ENCODE measurements at regions not wholly inside any gene's neighbourhood (a gene's known extent, or its start where the extent isn't known, plus 50 kb on each side); places are given as distances from the start of the nearest gene placed in this dataset.
"Not testable (repeated sequence)": the region's sequence is repeated elsewhere in the genome, so short reads cannot be mapped to it uniquely, and the experiment has no call there.

DNA sequence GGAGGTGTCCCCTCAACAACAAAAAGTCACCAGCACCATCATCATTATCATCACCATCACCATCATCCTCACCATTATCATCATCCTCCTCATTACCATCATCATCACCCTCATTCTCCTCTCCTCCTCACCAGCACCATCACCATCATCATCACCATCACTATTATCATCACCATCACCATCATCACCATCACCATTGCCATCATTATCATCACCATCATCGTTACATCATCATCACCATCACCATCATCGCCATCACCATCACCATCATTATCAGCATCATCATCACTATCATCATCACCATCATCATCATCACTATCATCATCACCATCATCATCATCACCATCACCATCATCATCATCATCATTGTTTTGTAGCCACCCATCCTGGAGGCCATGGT is 212.6 kb downstream of the MN1 start:
- DNase-seq = no peak

DNA sequence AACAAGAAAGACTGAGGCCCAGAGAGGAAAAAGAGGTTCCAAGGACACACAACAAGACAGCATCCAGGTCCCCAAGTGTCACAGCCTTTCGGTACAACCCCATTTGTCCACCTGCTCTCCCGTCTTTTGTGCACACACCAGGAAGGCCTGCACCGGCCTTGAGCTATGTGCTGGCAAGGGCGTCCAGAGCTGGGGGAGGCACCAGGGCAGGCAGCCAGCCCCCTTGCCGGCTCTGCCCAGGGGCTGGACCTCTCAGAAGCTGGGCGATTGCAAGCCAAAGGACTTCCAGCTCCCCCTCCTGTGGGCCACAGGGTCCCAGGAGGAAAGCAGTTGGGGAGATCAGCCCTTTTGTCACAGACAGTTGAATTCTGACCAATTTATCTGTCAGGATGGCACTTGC is 210.5 kb downstream of the MN1 start:
- DNase-seq = no peak

DNA sequence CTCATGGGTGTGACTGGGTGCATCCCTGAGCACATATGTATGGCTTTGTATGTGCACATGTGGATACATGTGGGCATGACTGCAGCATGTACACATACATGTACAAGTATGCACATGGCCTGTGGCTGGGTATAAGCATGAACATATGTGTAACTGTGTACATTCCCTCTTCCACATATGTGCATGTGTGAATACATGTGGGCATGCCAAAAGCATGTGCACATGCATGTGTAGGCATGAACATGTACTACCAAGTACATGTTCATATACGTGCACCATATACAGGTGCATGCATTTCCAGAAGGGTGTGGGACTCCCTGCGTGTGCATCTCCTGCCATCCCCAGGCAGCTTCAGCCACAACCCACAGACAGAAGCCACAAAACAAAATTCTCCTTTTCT is 208.2 kb downstream of the MN1 start:
- DNase-seq = no peak

DNA sequence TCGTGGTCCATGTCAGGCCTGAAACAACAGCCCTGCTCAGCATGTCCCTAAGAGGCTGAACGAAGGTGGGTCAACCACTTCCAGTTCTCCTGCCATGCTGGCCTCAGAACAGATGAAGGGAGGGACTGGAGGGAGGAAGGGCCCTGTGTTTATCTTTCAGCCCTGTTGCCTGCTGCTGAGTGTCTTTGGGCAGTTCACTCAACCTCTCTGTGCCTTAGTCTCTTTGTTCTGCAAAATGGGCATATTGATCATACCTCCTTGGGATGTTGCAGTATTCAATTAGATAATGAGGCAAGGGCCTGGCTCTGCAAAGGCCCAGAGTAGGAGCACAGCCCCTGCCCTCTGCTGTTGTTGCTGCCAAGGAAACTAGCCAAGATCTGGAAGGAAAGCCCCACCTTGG is 207.5 kb downstream of the MN1 start:
- DNase-seq = no peak

DNA sequence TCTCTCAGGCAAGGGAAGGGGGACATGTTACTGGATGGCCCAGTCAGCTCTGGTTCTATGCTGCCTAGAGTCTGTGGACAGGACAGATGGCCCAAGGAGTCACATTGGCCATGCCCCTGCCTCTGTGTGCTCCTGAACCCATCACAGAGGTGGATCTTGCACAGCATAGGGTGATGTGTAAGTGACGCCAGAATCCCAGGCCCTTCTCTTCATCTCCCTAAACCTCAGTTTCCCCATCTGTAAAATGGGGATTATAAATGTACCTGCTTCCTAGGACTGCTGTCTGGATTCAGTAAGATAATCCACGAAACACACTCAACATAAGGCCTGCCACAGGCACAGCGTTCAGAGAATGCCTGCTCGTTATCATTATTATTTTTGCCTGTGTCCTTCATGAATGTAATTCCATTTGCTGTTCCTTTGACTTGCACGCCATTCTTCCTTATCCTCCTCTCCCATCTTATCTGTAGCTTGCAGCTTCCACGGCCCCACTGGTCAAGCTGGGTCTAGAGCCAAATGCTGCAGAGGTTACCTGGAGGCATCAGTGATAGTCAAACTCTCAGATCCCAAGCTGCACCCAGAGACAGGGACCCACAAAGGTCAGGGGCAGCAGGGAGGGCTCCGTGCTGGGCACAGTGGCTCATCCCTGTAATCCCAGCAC is 207.0 kb downstream of the MN1 start:
- DNase-seq = no peak

DNA sequence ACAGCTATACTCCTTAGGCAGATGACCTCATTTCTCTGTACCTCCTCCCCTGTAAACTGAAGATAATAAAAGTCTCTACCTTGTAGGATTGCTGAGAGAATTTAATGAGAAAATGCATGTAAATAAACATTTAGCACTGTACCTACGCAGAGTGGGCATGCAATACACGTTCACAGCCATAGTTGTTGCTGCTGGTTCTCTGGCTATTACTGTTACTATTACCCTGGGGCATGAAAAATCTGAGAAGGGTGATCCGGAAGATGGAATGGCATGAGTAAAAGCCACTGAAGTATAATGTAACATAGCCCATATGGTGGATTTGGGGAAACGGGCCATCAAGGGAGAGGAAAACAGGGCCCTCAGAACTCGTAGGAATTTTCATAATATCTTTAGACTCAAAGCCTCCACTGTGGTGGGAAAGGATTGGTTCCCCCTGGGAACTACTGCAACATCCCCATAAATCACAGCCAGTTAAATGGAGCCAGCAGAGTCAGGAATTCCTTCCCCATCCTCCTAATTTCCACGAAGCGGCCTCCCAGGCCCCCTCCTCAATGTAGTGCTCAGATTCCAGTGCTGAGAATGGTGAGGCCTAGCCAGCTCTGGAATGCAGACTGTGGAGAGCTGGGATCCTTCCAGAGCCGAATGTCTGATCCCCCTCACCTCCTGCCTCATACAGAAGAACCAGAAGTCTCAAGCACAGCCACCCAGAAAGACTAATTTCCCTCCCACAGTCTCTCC is 205.3 kb downstream of the MN1 start:
- no peak for DNase-seq

DNA sequence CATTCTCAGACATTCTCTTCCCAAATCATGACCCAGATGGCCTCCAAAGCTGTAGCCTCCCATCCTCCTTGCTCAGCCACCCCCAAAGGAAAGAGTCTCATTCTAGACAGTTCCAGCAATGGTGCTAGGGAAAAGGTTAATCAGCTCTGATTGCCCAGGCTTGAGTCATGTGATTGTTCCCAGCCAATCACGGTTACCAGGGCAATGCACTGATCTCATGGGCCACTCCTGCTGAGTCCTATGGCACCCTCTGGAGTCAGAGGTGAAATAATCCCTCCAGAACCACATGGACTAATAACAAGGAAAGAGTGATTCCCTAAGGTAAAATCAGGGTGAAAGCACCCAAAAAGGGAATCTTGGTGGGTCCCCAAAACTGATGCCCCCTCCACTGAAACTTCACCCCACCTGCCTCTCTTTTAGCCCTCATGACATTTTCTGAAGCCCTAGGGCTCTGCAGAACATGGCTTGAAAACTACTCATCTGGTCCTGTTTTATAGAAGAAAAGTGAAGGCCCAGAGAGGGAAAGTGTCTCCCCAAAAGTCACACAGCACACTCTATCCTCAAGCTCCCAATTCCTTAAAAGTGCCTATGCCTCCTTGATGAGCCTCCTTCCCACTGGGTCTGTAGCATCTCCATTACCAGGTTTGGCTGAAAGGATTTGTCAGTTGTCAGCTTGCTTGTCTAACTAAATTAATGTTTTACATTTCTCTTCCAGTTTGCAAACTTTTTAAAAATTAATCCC is 203.7 kb downstream of the MN1 start:
- no peak for DNase-seq

DNA sequence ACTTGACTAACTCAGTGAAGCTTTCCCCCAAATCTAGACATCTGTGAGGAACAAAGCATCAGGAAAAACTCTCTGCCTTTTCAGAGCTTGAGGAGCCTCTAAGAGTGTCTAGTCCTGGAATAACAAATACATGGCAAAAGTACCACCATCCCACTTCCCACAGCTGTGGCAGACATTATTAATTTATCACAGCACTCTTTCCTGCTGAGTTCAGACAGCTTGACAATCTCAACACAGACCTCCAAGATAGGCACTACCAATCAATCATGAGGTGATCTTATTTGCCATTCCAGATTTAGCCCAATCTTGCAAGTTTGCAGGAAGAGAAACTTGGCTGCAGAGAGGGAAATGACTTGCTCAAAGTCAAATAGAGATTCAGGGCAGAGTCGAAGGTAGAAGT is 202.8 kb downstream of the MN1 start:
- DNase-seq = no peak

DNA sequence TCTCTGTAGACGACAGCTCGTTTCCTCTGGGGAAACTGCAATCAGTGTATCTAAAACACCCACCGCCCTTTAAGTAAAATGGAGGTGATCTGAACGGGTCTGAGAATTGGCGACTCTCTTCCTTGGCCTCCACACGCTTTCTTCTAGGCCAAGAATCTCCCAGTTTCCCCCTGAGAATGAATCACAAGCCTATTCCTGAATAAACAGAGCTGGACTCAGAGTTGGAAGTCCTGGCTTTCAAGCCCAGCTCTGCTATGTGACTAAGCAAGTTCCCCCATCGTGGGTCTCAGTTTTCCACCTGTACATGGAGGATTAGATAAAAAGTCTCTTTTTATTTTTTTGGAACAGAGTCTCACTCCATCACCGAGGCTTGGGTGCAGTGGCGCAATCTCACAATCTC is 200.4 kb downstream of the MN1 start:
- no peak for DNase-seq

DNA sequence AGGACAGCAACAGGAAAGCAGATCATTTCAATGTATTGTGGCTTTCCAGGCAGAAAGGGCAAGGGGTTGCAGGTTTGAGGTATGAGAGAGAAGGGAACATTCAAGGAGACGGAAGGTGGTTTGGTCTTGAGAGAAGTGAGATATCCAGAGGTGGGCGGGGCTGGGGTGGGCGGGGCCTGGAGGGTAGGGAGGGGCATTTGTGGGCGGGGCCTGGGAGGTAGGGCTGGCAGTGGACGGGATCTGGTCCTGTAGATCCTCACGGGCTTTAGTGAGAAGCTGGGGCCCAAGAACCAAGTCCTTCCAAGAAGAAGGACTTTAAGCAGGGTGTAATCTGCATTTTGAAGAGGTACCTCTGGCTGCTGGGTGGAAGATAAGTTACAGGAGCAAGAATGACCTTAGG is 199.2 kb downstream of the MN1 start:
- no peak for DNase-seq

DNA sequence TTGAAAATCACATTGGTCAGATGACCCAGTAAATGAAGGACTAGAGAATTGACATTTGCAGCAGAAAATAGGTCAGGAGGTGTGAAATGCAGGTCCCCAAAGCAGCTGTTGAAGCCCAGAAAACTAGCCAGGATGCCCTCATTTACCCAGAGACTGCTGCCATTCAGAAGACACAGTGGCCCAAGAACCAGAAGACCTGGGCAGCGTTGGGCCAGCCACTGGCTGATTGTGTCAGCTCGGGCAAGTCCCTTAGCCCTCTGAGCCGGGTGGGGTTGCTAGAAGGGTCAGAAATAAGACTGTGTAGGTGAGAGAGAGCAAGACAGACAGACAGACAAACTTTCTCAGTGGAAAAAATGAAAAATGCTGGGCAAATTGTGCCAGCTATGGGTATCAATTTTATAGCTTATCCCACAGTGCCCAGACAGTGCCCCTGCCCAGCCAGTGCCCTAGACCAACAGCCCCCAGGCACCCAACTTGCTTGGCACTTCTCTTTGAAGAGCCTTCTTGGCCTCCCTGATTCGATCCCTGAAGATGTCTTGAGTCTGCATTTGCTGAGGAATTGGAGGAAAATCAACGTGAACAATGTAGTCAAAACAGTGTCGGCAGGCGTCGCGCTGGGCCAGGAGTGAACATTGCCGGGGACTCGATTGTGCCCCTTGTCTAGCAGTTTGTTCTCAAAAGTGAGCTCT is 198.3 kb downstream of the MN1 start:
- no peak for DNase-seq

DNA sequence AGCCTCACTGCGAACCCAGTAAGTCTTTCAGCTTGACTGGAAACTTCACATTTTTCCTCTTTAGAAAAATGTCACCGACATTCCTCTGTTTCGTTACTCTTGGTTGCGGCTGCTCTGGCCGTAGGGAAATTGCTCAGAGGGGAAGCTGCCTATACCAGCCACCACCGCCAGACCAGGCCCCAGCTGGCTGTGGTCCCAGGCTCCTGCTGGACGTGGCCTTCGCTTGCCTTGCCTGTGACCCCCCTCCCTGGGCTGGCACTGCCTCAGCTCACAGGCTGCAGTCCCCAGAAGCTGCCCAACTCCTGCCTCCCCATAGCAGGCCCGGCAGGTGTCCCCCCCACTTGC is 197.8 kb downstream of the MN1 start:
- no peak for DNase-seq

DNA sequence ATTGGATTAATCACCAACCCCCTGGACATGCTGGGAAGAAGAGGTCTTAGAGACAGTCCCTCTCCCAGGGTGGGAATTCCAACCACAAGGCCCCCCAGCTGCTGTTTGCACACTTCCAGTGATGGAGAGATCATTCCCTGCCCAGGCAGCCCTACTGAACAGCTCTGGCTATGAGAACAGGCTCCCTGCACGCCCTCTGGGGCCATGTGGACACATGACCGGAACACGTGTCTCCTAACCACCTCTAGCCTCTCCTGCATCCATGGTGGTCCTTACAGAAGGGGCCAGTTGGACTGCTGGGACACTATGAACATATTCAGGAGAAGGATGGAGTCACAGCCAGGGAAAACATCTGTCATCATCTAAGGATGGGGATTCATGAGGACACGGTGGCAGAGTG is 196.2 kb downstream of the MN1 start:
- DNase-seq = no peak

DNA sequence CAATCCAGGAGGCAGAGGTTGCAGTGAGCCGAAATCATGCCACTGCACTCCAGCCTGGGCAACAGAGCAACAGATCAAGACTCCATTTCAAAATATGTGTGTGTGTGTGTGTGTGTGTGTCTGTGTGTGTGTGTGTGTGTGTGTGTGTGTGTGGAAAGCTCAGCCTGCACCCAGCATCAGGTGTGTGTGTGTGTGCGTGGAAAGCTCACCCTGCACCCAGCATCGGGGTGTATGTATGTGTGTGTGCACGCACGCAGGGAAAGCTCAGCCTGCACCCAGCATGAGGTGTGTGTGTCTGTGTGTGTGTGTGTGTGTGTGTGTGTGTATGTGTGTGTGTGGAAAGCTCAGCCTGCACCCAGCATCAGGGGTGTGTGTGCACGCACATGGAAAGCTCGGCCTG is 193.8 kb downstream of the MN1 start:
- DNase-seq = not testable (repeated sequence)

DNA sequence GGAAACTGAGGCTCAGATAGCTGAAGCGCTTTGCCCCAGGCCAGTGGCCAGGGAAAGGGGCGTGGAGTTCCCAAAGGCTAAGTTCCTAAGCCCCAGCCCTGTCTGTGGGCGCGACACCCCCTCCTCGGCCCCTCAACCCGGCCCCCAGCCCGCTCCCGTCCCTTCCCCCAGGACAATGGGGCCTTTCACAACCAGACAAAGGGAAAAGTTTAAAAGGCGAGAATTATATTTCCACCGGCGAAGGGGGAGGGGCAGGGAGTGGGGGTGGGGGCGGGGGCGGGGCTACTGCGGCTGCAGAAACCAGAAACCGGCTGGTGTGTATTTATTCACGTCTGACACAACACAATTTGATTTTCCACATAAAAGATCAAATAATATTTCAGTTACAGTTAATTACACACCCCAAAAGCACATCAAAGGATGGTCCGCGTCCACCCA is 192.1 kb downstream of the MN1 start:
- no peak for DNase-seq

DNA sequence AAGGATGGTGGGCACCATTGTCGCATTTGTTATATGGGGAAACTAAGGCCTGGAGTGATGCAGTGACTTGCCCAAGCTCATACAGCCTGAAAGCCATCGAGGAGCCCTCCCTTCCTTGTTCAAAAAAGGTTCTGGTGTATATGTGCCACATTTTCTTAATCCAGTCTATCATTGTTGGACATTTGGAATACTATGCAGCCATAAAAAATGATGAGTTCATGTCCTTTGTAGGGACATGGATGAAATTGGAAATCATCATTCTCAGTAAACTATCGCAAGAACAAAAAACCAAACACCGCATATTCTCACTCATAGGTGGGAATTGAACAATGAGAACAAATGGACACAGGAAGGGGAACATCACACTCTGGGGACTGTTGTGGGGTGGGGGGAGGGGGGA is 191.4 kb downstream of the MN1 start:
- DNase-seq = not testable (repeated sequence)

DNA sequence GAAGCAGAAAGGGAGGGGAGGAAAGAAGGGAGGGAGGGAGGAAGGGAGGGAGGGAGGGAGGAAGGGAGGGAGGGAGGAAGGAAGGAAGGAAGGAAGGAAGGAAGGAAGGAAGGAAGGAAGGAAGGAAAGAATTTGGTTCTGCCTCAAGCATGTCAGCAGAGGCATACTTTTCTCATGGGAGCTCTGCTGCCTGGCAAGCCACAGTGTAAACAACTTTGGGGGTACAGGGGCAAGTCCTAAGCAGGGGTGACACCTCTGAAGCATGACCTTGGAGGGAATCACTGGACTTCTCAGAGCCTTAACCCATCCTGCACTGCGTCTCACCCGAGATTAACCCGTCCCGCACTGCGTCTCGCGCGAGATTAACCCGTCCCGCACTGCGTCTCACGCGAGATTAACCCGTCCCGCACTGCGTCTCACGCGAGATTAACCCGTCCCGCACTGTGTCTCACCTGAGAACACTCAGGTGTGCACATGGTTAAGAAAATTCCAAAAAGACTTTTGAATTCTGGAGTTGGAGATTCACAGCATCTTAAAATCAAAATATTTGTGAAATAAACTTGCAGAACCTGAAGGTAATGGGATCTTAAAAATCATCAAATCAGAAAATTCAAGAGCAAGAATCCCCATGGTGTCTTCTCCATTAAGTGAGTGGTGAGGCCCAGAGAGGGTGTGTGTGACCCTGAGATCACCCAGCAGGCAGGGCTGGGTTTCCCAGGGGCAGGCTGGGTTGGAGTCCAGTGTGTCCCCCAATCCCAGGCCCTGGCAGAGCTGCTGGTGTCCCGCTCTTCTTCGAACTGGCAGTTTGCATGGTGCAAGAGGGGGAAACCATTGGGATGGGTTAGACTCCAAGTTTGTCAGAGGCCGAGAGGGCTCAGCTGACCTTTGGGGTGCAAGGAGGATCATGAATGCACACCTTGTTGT is 190.4 kb downstream of the MN1 start:
- no peak for DNase-seq

DNA sequence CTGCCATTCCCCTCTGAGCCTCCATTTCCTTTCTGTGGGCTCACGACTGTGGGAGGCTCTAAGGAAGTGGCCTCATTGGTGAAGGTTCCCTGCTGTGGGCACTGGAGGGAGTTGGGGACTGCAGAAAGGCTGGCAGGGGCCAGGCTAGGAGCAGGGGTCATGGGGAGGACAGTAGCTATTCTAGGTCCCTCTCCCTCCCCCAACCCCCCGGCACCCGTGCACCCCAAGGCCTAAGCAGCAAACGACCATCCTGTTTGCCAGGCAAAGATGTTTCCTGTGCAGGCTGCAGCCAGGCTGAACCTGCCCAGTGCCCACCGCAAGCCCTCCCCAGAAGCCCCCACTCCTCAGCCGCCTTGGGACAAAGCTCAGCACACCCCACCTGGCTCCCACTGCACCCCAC is 189.4 kb downstream of the MN1 start:
- no peak for DNase-seq

DNA sequence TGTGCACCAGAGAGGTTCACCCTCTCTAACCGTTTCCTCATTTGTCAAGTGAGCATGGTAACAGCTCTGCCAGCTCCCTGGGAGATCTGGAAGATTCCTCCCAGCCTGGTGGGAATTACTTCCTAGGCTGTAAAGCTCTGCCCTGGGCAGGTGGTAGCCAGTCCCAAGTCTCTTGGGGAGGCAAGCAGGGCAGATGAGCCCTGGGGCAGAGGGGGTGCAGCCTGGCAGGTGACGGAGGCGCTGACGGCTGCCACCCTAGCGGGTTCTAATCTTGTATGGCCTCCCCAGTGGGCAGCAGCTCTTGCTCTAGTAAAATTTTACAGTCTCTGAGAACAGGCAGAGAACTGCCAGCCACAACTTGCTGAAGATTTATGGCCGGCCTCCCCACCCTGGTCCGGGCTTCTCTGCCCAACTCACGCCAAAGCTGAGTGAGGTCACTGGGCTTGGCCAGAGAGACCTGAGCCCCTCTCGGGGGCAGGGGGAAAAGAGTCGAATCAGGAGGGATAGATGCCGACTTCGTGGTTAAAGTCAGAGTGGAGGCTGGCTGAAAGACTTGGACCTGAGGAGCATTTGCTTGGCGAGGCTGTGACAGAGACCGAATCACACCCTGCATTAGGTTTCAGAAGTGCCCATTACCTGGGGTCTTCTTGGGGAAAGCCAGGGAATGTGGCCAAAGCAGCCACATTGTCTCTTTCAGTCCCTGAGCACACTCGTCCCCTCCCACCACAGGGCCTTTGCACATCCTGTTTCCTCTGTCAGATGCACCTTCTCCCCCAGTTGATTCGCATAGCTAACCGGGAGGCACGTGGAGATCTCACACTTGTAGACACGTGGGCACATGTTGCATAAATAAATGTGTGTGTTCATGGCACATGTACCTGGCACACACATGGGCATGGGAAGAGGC is 188.2 kb downstream of the MN1 start:
- DNase-seq = no peak

DNA sequence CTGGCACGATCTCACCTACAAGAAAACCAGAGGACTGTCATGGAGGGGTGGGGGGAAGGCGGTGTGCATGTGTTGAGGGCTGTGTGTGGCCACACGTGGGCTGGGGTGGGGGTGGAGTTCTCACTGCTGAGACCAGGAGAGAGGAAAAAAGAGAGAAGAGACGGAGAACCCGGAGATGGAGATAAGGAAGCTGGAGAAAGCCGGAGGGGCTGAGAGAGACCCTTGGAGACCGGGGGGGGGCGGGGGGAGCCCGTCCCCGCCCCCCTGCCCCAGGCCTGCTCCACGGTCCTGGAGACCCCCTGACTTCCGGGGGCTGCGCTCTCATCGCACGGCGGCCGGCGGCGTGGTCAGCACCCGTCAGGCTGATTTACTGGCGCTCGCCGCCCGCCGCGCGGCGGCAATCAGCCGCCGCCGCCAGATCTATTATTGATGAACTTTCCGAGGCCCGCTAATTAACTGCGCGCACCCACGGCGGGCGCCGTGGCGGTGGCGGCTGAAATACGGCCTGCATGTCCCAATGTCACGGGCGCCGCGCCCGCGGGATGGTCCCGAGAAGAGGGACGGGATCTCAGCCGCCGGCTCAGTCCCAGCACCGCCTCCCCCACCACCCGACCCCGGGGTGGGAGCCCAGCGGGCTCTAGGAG is 187.4 kb downstream of the MN1 start:
- DNase-seq = no peak

DNA sequence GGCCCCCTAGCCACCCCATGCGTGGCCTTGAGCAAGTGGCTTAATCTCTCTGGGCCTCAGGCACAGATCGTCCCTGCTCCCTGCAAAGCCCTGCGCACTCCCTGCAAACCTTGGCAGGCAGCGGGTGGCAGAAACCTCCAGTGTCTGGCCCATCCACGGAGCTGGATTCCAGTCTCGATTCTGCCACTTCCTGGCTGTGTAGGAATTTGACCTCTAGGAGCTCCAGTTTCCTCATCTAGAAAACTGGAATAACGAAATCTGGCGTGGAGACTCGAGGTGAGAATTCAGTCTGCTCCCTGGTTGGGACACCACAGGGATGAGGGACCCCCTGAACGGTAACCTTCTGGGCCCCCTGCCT is 186.9 kb downstream of the MN1 start:
- no peak for DNase-seq
